GM12874 (cell line): ENCODE measurements at regions not wholly inside any gene's neighbourhood (a gene's known extent, or its start where the extent isn't known, plus 50 kb on each side); places are given as distances from the start of the nearest gene placed in this dataset.

ENCODE experiments used
- CTCF ChIP-seq: IDR thresholded peaks from 2 replicates; pipeline ENCODE4 v1.5.1; 2011; ENCODE audit warnings: low read depth, mild to moderate bottlenecking, control low read depth, low read length, moderate library complexity; ENCODE audit not compliant: insufficient read depth

GRCh38 chr12:58668233-58668632, 252.1 kb downstream of the LRIG3 start:
- no peak for TF ChIP-seq CTCF

GRCh38 chr12:58668871-58669270, 251.4 kb downstream of the LRIG3 start:
- no peak for TF ChIP-seq CTCF

- no peak for TF ChIP-seq CTCF
Measured at GRCh38 chr12:58670623-58671022, 249.7 kb downstream of the LRIG3 start.

- no peak for TF ChIP-seq CTCF
Measured at GRCh38 chr12:58671196-58671595, 249.1 kb downstream of the LRIG3 start.

GRCh38 chr12:58673021-58673420, 247.3 kb downstream of the LRIG3 start:
- no peak for TF ChIP-seq CTCF

GRCh38 chr12:58678753-58679152, 241.6 kb downstream of the LRIG3 start:
- no peak for TF ChIP-seq CTCF

- TF ChIP-seq CTCF, result no peak
Measured at GRCh38 chr12:58681730-58682129, 238.6 kb downstream of the LRIG3 start.

- TF ChIP-seq CTCF, result no peak
Measured at GRCh38 chr12:58695263-58695662, 225.0 kb downstream of the LRIG3 start.
